ENCODE measurements at regions not wholly inside any gene's neighbourhood (a gene's known extent, or its start where the extent isn't known, plus 50 kb on each side); places are given as distances from the start of the nearest gene placed in this dataset.
"Not testable (repeated sequence)": the region's sequence is repeated elsewhere in the genome, so short reads cannot be mapped to it uniquely, and the experiment has no call there.

- H3K27me3 Mint-ChIP-seq; H3K27me3 ChIP-seq (replicated peaks in 1 of 2; ENCODE audit: control insufficient read depth in 2 of 2, extremely low read depth in 1 of 2, insufficient read depth in 2 of 2, low read length in 1 of 2); H3K4me3 ChIP-seq (ENCODE audit: control insufficient read depth in 1 of 2, extremely low read depth in 1 of 2, low read length in 1 of 2); H3K4me1 Mint-ChIP-seq; POLR2A ChIA-PET; H3K27ac ChIP-seq (ENCODE audit: low read length); H3K9me3 Mint-ChIP-seq; H3K4me1 ChIP-seq (ENCODE audit: control insufficient read depth in 1 of 2, extremely low read depth in 1 of 2, insufficient read depth in 2 of 2, low read length in 2 of 2); H3K27ac Mint-ChIP-seq; ATAC-seq (replicated peaks in 1 of 4); H3K36me3 Mint-ChIP-seq; H3K4me3 Mint-ChIP-seq; CTCF ChIA-PET; DNase-seq; H3K36me3 ChIP-seq (ENCODE audit: control insufficient read depth in 2 of 2, extremely low read depth in 1 of 2, insufficient read depth in 1 of 2, low read length in 1 of 2); H3K9me3 ChIP-seq: not testable (repeated sequence)
- no CpG with 5 or more reads among the region's 4 CpGs for WGBS (ENCODE audit: insufficient coverage)
Measured at GRCh38 chr18:14447715-14448114, 95.7 kb downstream of the POTEC start.

GRCh38 chr18:14435460-14435859, 107.9 kb downstream of the POTEC start:
- H3K27me3 ChIP-seq (replicated peaks in 1 of 2; ENCODE audit: control insufficient read depth in 2 of 2, extremely low read depth in 1 of 2, insufficient read depth in 2 of 2, low read length in 1 of 2); H3K4me1 ChIP-seq (ENCODE audit: control insufficient read depth in 1 of 2, extremely low read depth in 1 of 2, insufficient read depth in 2 of 2, low read length in 2 of 2); H3K9me3 ChIP-seq; H3K4me1 Mint-ChIP-seq; POLR2A ChIA-PET; DNase-seq; CTCF ChIA-PET; H3K36me3 Mint-ChIP-seq; H3K4me3 ChIP-seq (ENCODE audit: control insufficient read depth in 1 of 2, extremely low read depth in 1 of 2, low read length in 1 of 2); H3K9me3 Mint-ChIP-seq; H3K27ac Mint-ChIP-seq; H3K4me3 Mint-ChIP-seq; ATAC-seq (replicated peaks in 1 of 4); H3K27ac ChIP-seq (ENCODE audit: low read length); H3K27me3 Mint-ChIP-seq; H3K36me3 ChIP-seq (ENCODE audit: control insufficient read depth in 2 of 2, extremely low read depth in 1 of 2, insufficient read depth in 1 of 2, low read length in 1 of 2): not testable (repeated sequence)
- no CpG with 5 or more reads among the region's 4 CpGs for WGBS (ENCODE audit: insufficient coverage)

GRCh38 chr18:14432371-14432770, 111.0 kb downstream of the POTEC start:
- H3K9me3 ChIP-seq; H3K27ac Mint-ChIP-seq; H3K27me3 ChIP-seq (replicated peaks in 1 of 2; ENCODE audit: control insufficient read depth in 2 of 2, extremely low read depth in 1 of 2, insufficient read depth in 2 of 2, low read length in 1 of 2); CTCF ChIA-PET; H3K27me3 Mint-ChIP-seq; H3K4me3 ChIP-seq (ENCODE audit: control insufficient read depth in 1 of 2, extremely low read depth in 1 of 2, low read length in 1 of 2); H3K9me3 Mint-ChIP-seq; ATAC-seq (replicated peaks in 1 of 4); H3K36me3 Mint-ChIP-seq; POLR2A ChIA-PET; H3K27ac ChIP-seq (ENCODE audit: low read length); DNase-seq; H3K36me3 ChIP-seq (ENCODE audit: control insufficient read depth in 2 of 2, extremely low read depth in 1 of 2, insufficient read depth in 1 of 2, low read length in 1 of 2); H3K4me1 ChIP-seq (ENCODE audit: control insufficient read depth in 1 of 2, extremely low read depth in 1 of 2, insufficient read depth in 2 of 2, low read length in 2 of 2): not testable (repeated sequence)
- peaks cover 0 to 10% (median 3%) of the 10 kb centered on the region in 3 donors for H3K4me1 Mint-ChIP-seq
- H3K4me3 Mint-ChIP-seq = peak overlapping the region in 2 of 3 donors; percentile 39 to 87
- WGBS (ENCODE audit: insufficient coverage) = 93% methylated on average over 2 of the region's 10 CpGs

GRCh38 chr18:14431031-14431521, 112.3 kb downstream of the POTEC start:
- H3K27me3 Mint-ChIP-seq; H3K27ac Mint-ChIP-seq; H3K27ac ChIP-seq (ENCODE audit: low read length); H3K36me3 Mint-ChIP-seq; CTCF ChIA-PET; H3K4me1 ChIP-seq (ENCODE audit: control insufficient read depth in 1 of 2, extremely low read depth in 1 of 2, insufficient read depth in 2 of 2, low read length in 2 of 2); H3K27me3 ChIP-seq (replicated peaks in 1 of 2; ENCODE audit: control insufficient read depth in 2 of 2, extremely low read depth in 1 of 2, insufficient read depth in 2 of 2, low read length in 1 of 2); H3K9me3 ChIP-seq; H3K36me3 ChIP-seq (ENCODE audit: control insufficient read depth in 2 of 2, extremely low read depth in 1 of 2, insufficient read depth in 1 of 2, low read length in 1 of 2); POLR2A ChIA-PET: not testable (repeated sequence)
- under 1% methylated on average over 24 of the region's 46 CpGs for WGBS (ENCODE audit: insufficient coverage)
- peak in 1 of 4 experiments; percentile 26 for ATAC-seq (replicated peaks in 1 of 4)
- Mint-ChIP-seq H3K9me3 (peaks cover 6 to 17% (median 9%) of the 10 kb centered on the region in 3 donors), H3K4me1 (peaks cover 0 to 10% (median 3%) of the 10 kb centered on the region in 3 donors), H3K4me3 (peak overlapping the region; percentile 76 to 87 (median 85))
- peak in 31 of 35 experiments; percentile 12 to 58 (median 30) for DNase-seq
- H3K4me3 ChIP-seq (ENCODE audit: control insufficient read depth in 1 of 2, extremely low read depth in 1 of 2, low read length in 1 of 2) = peak overlapping the region in 1 of 2 donors; percentile 60

GRCh38 chr18:14415806-14416205, 127.6 kb downstream of the POTEC start:
- peak overlapping the region; percentile 39 to 50 (median 49) for H3K4me3 Mint-ChIP-seq
- H3K27me3 Mint-ChIP-seq, CTCF ChIA-PET: not testable (repeated sequence)

GRCh38 chr18:14415399-14415798, 128.0 kb downstream of the POTEC start:
- H3K36me3 Mint-ChIP-seq; H3K4me1 ChIP-seq (ENCODE audit: control insufficient read depth in 1 of 2, extremely low read depth in 1 of 2, insufficient read depth in 2 of 2, low read length in 2 of 2); POLR2A ChIA-PET; H3K9me3 Mint-ChIP-seq; H3K27ac ChIP-seq (ENCODE audit: low read length); H3K9me3 ChIP-seq; H3K27ac Mint-ChIP-seq; CTCF ChIA-PET; DNase-seq; H3K27me3 Mint-ChIP-seq; H3K4me3 ChIP-seq (ENCODE audit: control insufficient read depth in 1 of 2, extremely low read depth in 1 of 2, low read length in 1 of 2); H3K4me1 Mint-ChIP-seq; H3K36me3 ChIP-seq (ENCODE audit: control insufficient read depth in 2 of 2, extremely low read depth in 1 of 2, insufficient read depth in 1 of 2, low read length in 1 of 2); H3K27me3 ChIP-seq (replicated peaks in 1 of 2; ENCODE audit: control insufficient read depth in 2 of 2, extremely low read depth in 1 of 2, insufficient read depth in 2 of 2, low read length in 1 of 2); ATAC-seq (replicated peaks in 1 of 4): not testable (repeated sequence)
- WGBS (ENCODE audit: insufficient coverage) = 100% methylated on average over 1 of the region's 6 CpGs
- peak overlapping the region; percentile 39 to 50 (median 49) for H3K4me3 Mint-ChIP-seq

More at GRCh38 chr18:14415806-14416205, 127.6 kb downstream of the POTEC start:
- H3K4me3 ChIP-seq (ENCODE audit: control insufficient read depth in 1 of 2, extremely low read depth in 1 of 2, low read length in 1 of 2); H3K4me1 Mint-ChIP-seq; ATAC-seq (replicated peaks in 1 of 4); H3K36me3 ChIP-seq (ENCODE audit: control insufficient read depth in 2 of 2, extremely low read depth in 1 of 2, insufficient read depth in 1 of 2, low read length in 1 of 2); H3K27me3 ChIP-seq (replicated peaks in 1 of 2; ENCODE audit: control insufficient read depth in 2 of 2, extremely low read depth in 1 of 2, insufficient read depth in 2 of 2, low read length in 1 of 2); H3K4me1 ChIP-seq (ENCODE audit: control insufficient read depth in 1 of 2, extremely low read depth in 1 of 2, insufficient read depth in 2 of 2, low read length in 2 of 2); H3K9me3 Mint-ChIP-seq; H3K9me3 ChIP-seq; H3K36me3 Mint-ChIP-seq; H3K27ac Mint-ChIP-seq; POLR2A ChIA-PET; H3K27ac ChIP-seq (ENCODE audit: low read length): not testable (repeated sequence)
- WGBS (ENCODE audit: insufficient coverage) = no CpG with 5 or more reads among the region's 8 CpGs
- peak in 30 of 35 experiments; percentile 4 to 53 (median 24) for DNase-seq

GRCh38 chr18:14395533-14395932, 147.9 kb downstream of the POTEC start:
- POLR2A ChIA-PET; H3K9me3 Mint-ChIP-seq; CTCF ChIA-PET; H3K4me1 Mint-ChIP-seq; H3K4me3 ChIP-seq (ENCODE audit: control insufficient read depth in 1 of 2, extremely low read depth in 1 of 2, low read length in 1 of 2); H3K27ac ChIP-seq (ENCODE audit: low read length); H3K27me3 ChIP-seq (replicated peaks in 1 of 2; ENCODE audit: control insufficient read depth in 2 of 2, extremely low read depth in 1 of 2, insufficient read depth in 2 of 2, low read length in 1 of 2); H3K27ac Mint-ChIP-seq; H3K4me3 Mint-ChIP-seq; H3K36me3 ChIP-seq (ENCODE audit: control insufficient read depth in 2 of 2, extremely low read depth in 1 of 2, insufficient read depth in 1 of 2, low read length in 1 of 2); H3K9me3 ChIP-seq; ATAC-seq (replicated peaks in 1 of 4); H3K27me3 Mint-ChIP-seq; H3K4me1 ChIP-seq (ENCODE audit: control insufficient read depth in 1 of 2, extremely low read depth in 1 of 2, insufficient read depth in 2 of 2, low read length in 2 of 2); H3K36me3 Mint-ChIP-seq: not testable (repeated sequence)
- no CpG with 5 or more reads among the region's 3 CpGs for WGBS (ENCODE audit: insufficient coverage)
- peak in 1 of 35 experiments; percentile 17 for DNase-seq
